ENCODE measurements at regions not wholly inside any gene's neighbourhood (a gene's known extent, or its start where the extent isn't known, plus 50 kb on each side); places are given as distances from the start of the nearest gene placed in this dataset.
"Not testable (repeated sequence)": the region's sequence is repeated elsewhere in the genome, so short reads cannot be mapped to it uniquely, and the experiment has no call there.

DNA sequence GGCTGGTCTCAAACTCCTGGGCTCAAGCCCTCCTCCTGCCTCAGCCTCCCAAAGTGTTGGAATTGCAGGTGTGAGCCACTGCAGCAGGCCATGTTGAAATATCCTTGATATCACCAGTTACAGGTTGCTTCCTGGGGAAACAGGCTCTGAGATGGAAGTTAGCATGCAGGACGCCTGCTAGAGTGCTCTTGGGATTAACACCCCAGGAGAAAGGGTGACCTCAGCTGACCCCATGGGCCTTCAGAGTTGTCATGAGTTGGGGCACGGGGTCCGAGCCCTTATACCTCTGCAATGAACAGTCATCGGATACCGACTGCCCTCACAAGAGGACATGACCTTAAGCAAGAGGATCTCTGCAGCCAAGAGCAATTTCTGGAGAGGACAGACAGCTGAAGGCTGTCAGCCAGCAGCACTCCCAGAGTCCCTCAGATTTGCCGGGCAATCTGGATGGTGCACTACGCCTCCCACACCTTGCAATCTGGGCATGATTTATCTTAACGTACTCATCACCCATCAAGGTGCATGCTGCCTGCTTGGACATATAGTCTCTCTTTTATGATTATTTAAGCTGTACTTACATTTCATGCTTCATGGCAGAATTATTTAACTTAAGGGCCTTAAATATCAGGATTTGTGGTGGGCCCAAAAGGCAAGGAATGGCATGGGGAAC lies 134.6 kb downstream of the ADSS2 start:
- no peak for DNase-seq (ENCODE audit: low read depth in 1 of 2, low spot score in 1 of 2)

GRCh38 chr1:244318078-244318477 lies 133.6 kb downstream of the ADSS2 start:
- no peak for DNase-seq (ENCODE audit: low read depth in 1 of 2, low spot score in 1 of 2)

DNA sequence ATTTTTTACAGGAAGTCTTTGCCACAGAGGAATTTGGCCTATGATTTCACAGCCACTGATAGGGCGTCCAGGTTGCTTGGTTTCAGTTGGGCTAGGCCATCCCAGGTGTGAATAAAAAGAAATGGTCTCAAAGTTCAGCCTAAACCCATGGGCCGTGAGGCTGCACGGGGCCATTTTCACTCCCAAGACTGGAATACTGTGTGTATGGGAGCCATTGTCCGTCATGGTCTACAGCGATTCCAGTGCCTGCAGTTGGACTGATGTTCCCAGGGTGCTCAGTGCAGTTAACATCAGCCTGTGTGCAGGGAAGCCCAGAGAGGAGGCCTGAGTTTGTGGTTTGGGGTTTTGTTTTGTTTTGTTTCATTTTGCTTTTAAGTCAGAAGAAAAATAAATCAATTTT lies 133.2 kb downstream of the ADSS2 start:
- no peak for DNase-seq (ENCODE audit: low read depth in 1 of 2, low spot score in 1 of 2)

GRCh38 chr1:244319283-244320132 lies 132.2 kb downstream of the ADSS2 start:
- no peak for DNase-seq (ENCODE audit: low read depth in 1 of 2, low spot score in 1 of 2)

DNA sequence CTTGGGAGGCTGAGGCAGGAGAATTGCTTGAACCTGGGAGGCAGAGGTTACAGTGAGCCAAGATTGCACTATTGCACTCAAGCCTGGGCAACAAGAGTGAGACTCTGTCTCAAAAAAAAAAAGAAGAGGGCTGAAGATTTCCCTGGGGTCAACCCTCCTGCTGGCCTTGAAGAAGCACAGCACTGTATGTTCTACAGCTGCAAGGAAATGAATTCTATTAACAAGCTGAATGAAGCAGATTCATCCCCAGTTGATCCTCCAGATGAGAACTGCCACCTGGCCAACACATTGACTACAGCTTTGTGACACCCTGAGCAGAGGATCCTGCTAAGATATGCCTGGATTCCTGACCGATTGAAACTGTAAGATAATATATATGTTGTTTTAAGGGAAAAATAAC lies 129.5 kb downstream of the ADSS2 start:
- no peak for DNase-seq (ENCODE audit: low read depth in 1 of 2, low spot score in 1 of 2)

DNA sequence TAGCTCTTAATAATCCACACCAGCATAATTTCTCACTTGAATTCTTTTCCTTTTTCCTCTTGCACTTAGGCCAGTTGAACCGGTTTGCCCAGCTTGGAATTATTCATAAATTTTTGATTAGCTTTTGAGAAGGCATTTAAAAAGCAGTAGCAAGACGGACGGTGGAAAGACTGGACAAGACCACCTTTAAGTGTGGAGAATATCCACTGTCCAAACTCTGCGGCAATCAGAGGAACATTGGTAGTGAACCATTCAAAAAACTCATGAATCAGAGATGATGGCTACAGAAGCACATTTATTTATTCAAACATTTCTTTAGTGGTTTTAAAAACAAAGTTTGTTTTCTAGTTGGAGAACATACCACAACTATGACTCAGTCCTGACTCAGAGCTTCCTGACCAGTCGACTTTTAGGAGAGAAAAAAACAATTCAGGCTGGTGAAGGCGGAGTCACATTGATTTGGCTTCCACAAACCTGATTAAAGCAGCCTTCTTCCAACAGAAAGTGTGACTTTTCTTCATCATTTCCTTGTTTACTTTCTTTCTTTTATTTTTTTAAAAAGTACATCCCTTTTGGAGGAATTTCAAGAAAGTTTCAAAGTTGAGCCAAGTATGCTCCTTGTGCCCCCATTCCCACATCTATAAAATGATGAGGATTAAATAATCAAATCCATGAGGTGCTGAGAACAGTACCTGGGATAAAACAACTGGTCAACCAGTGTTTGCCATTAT lies 128.8 kb downstream of the ADSS2 start:
- DNase-seq (ENCODE audit: low read depth in 1 of 2, low spot score in 1 of 2), result no peak

- DNase-seq (ENCODE audit: low read depth in 1 of 2, low spot score in 1 of 2), result no peak
Observed at GRCh38 chr1:244324176-244324883, 127.4 kb downstream of the ADSS2 start.

DNA sequence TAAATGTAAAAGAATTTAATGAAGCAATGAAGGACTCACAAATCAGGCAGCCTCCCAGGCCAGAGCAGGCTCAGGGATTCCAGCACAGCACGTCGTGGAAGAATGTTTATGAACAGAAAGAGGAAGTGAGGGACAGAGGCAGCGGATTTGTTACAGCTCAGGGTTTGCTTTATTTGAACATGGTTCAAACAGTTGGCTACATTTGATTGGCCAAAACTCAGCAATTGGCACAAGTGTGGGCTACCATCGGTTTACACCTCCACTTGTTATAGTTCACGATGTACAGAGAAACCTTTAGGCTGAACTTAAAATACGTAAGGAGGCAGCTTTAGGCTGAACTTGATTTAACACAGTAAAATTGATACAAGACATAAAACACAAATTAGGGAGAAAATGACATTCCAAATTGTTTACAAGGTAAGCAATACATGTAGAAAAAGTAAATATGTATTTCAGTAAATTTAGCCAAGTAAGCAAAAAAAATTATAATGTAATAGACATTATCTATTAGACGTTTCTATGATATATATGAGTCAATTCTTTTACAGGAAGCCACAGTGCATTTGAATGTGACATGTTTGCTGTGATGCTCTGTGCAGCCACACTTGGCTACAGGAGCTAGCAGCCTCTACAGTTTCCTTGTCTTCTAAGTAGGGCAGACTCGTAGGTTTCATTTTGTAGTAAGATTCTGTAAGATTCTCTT lies 126.5 kb downstream of the ADSS2 start:
- no peak for DNase-seq (ENCODE audit: low read depth in 1 of 2, low spot score in 1 of 2)

GRCh38 chr1:244326757-244327156 lies 125.0 kb downstream of the ADSS2 start:
- DNase-seq (ENCODE audit: low read depth in 1 of 2, low spot score in 1 of 2), result no peak

DNA sequence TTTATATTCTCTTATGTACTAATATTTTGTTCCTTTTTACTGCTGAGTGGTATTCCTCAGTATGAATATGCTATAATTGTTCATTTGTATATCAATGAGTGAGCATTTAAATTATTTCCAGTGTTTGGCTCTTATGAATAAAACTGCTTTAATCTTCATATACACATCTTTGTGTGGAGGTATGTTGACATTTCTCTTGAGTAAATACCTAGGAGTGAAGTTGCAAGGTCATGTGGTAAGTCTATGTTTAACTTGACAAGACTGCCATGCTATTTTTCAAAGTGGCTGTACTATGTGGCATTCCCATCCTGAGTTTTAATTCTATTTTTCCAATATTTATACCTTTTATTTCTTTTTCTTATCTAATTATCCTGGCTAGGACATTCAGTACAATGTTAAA lies 124.2 kb downstream of the ADSS2 start:
- DNase-seq (ENCODE audit: low read depth in 1 of 2, low spot score in 1 of 2), result no peak

GRCh38 chr1:244328476-244328875 lies 123.2 kb downstream of the ADSS2 start:
- no peak for DNase-seq (ENCODE audit: low read depth in 1 of 2, low spot score in 1 of 2)

DNA sequence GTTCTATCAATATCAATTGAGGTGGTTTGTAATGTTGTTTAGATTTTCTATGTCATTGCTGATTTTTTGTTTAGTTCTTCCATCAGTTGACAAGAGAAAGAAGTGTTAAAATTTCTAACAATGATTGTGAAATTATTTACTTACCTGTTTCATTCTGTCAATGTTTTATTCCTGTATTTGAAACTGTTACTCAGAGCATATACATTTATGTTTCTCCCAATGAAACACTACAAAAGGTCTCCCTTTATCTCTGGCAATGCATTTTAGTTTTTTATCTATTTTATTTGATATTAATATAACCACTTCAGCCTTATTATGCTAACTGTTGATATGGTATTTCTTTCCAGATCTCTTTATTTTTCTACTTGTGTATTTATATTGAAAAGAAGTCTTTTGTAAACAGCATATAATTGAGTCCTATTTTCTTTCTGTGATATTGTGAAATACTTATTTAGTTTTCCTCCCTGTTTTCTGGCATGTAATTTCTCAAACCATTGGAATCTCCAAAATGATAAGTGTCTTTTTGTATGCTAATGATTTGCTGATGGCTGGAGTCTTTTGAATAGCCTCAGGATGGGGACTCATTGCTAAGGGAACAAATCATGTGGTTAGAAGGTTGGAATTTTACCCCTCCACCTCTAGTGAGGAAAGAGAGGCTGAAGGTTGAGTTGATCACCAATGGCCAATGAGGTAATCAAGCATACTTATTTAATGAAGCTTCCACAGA lies 122.0 kb downstream of the ADSS2 start:
- DNase-seq (ENCODE audit: low read depth in 1 of 2, low spot score in 1 of 2), result no peak

DNA sequence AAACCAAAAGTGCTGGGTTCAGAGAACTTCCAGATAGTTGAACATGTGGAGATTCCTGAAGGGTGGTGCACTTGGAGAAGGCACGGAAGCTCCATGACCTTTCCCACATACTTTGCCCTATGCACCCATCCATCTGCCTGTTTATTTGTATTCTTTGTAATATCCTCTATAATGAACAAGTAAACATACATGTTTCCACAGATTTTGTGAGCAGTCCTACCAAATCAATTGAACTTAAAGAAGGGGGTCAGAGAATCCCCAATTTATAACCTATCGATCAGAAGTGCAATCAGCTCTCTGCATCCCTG lies 121.4 kb downstream of the ADSS2 start:
- no peak for DNase-seq (ENCODE audit: low read depth in 1 of 2, low spot score in 1 of 2)

DNA sequence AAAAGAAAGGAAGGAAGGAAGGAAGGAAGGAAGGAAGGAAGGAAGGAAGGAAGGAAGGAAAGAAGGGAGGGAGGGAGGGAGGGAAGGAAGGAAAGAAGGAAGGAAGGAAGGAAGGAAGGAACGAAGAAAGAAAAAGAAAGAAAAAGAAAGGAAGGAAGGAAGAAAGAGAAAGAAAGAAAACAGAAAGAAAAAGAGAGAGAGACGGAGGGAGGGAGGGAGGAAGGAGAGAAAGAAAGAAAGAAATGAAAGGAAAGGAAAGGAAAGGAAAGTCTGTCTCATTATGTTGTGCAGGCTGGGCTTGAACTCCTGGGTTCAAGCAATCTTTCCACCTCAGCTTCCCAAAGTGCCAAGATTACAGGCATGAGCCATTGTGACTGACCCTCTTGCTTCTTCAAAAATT lies 118.9 kb downstream of the ADSS2 start:
- not testable (repeated sequence) for DNase-seq (ENCODE audit: low read depth in 1 of 2, low spot score in 1 of 2)

DNA sequence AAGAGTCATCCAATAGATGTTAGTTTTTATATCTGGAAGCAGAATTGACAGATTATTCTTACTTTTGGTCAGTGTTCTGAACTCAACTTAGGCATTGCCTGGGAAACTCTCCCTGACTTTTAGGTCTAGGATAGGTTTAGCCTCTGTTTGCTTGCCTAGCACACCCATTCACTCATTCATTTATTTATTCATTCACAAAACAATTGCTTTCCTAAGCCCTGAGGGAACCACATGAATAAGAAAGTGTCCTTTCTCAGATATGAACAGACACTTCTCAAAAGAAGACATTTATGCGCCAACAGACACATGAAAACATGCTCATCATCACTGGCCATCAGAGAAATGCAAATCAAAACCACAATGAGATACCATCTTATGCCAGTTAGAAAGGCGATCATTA lies 117.4 kb downstream of the ADSS2 start:
- DNase-seq (ENCODE audit: low read depth in 1 of 2, low spot score in 1 of 2), result not testable (repeated sequence)

DNA sequence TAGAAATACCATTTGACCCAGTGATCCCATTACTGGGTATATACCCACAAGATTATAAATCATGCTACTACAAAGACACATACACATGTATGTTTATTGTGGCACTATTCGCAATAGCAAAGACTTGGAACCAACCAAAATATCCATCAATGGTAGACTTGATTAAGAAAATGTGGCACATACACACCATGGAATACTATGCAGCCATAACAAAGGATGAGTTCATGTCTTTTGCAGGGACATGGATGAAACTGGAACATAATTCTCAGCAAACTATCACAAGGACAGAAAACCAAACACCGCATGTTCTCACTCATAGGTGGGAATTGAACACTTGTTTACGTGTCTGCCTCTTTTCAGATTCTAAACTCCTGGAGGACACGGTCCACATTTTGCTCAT lies 116.9 kb downstream of the ADSS2 start:
- DNase-seq (ENCODE audit: low read depth in 1 of 2, low spot score in 1 of 2), result not testable (repeated sequence)

DNA sequence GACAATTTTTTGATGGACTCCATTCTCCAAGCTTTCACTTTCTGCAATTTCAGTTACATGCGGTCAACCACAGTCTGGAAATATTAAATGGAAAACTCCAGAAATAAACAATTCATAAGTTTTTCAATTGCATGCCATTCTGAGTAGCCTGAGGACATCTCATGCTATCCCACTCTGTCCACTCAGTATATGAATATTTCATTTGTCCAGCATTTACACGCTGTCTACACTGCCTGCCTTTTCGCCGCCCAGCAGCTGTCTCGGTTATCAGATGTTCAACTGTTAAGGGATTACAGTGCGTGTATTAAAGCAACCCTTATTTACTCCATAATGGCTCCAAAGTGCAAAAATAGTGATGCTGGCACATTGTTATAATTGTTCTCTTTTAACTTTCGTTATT lies 116.3 kb downstream of the ADSS2 start:
- no peak for DNase-seq (ENCODE audit: low read depth in 1 of 2, low spot score in 1 of 2)

DNA sequence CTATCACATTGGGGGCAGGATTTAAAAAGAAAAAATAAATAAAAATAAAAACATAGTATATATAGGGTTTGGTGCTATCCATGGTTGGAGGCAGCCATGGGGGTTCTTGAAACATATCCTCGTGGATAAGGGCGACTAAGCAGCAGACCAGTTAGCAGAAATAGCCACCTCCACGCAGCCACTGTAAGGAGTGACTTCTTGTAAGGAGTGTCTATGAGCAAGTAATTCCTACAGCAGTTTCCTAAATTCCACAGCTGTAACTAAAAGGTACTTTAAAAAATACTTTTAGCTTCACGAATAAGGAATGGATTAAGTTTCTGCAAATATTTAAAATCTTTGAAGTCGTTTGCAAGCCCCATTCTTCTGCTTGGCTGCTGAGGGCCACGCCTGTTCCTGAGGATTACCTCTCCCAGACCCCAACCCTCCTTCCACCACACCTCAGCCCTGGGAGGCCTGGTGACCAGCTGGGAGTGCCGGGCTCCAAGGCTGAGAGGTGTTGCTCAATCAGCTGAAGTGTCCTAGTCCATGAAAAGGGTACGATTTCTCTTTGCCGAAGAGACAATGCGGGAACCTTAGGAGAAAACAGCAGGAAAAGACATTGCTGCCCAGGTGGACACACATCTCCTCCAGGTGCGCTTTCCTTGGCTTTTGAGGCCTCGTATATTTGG lies 115.3 kb downstream of the ADSS2 start:
- DNase-seq (ENCODE audit: low read depth in 1 of 2, low spot score in 1 of 2), result no peak

DNA sequence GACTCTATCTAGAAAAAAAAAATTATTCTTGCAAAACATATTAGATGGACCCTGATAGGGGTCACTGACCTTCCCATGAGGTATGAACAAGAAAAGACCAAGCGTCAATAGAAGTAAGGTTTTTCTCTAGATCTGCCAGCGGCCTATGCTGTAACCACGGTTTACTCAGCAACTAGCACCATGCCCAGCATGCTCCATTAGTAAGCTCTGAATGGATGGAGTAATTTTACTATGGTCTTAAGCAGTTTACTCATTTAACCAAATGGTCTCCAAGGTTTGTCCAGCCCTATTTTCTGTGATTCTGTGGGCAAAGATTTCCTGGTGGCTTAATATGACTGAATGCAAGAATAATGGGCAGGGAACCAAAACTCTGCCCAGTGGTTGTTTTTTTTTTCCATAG lies 113.9 kb downstream of the ADSS2 start:
- no peak for DNase-seq (ENCODE audit: low read depth in 1 of 2, low spot score in 1 of 2)
